HL-60 (cell line): ENCODE measurements at regions not wholly inside any gene's neighbourhood (a gene's known extent, or its start where the extent isn't known, plus 50 kb on each side); places are given as distances from the start of the nearest gene placed in this dataset.

ENCODE experiments used
- DNase-seq, 2 experiments: peaks; one replicate each; pipeline ENCODE4 v3.0.0-alpha.2; 2010 to 2020; ENCODE audit warnings: low read depth in 1 of 2, low spot score in 1 of 2
- H3K27ac ChIP-seq: fragments of 250-450 bp; sonication (Bioruptor Pico); replicated peaks from 2 replicates; pipeline ENCODE4 v1.5.1; 2020; ENCODE audit warnings: mild to moderate bottlenecking, moderate library complexity
- H3K27me3 ChIP-seq: fragments of 250-450 bp; sonication (Bioruptor Pico); 2 replicates; pipeline ENCODE4 v1.5.1; 2021; ENCODE audit warnings: mild to moderate bottlenecking, moderate library complexity; ENCODE audit not compliant: insufficient read depth, poor library complexity, severe bottlenecking
- H3K4me3 ChIP-seq: replicated peaks from 2 replicates; pipeline ENCODE4 v1.5.1; 2011; ENCODE audit warnings: mild to moderate bottlenecking, control low read depth, low read length; ENCODE audit not compliant: insufficient read depth
- CTCF ChIP-seq: IDR thresholded peaks from one replicate; pipeline ENCODE4 v1.5.1; 2011; ENCODE audit warnings: low read length, control low read depth, inconsistent platforms; ENCODE audit not compliant: insufficient read depth
- GABPA ChIP-seq: IDR thresholded peaks from 2 replicates; pipeline ENCODE4 v1.6.1; 2012; ENCODE audit warnings: low read depth
- POLR2AphosphoS5 ChIP-seq: IDR thresholded peaks from 2 replicates; pipeline ENCODE4 v1.6.1; 2012; ENCODE audit warnings: low read depth
- REST ChIP-seq: IDR thresholded peaks from 2 replicates; pipeline ENCODE4 v1.6.1; 2012; ENCODE audit warnings: low read depth; ENCODE audit not compliant: insufficient replicate concordance
- SPI1 ChIP-seq: IDR thresholded peaks from 2 replicates; pipeline ENCODE4 v1.6.1; 2012; ENCODE audit warnings: low read depth, mild to moderate bottlenecking, borderline replicate concordance

GRCh38 chr2:236813766-236814165 is 244.1 kb downstream of the ACKR3 start:
- DNase-seq, result no peak
- TF ChIP-seq POLR2AphosphoS5 (no peak), REST (no peak), GABPA (no peak), CTCF (no peak), SPI1 (no peak)
- Histone ChIP-seq H3K27ac (no peak overlapping the region), H3K4me3 (no peak overlapping the region), H3K27me3 (no peaks in the 10 kb centered on the region)

GRCh38 chr2:236814593-236814992 is 245.0 kb downstream of the ACKR3 start:
- no peak for DNase-seq
- TF ChIP-seq SPI1 (no peak), POLR2AphosphoS5 (no peak), CTCF (no peak), GABPA (no peak), REST (no peak)
- no peak overlapping the region for H3K4me3 ChIP-seq
- no peaks in the 10 kb centered on the region for H3K27me3 ChIP-seq
- no peak overlapping the region for H3K27ac ChIP-seq

GRCh38 chr2:236815746-236816145 is 246.1 kb downstream of the ACKR3 start:
- TF ChIP-seq SPI1 (no peak), REST (no peak), GABPA (no peak), POLR2AphosphoS5 (no peak), CTCF (no peak)
- no peaks in the 10 kb centered on the region for H3K27me3 ChIP-seq
- H3K4me3 ChIP-seq, result no peak overlapping the region
- no peak overlapping the region for H3K27ac ChIP-seq
- no peak for DNase-seq
